Neutrophil (primary cell): ENCODE measurements at regions not wholly inside any gene's neighbourhood (a gene's known extent, or its start where the extent isn't known, plus 50 kb on each side); places are given as distances from the start of the nearest gene placed in this dataset.

Source experiments
- H3K27ac ChIP-seq: fragments of 200-600 bp; sonication (generic); 2 replicates; pipeline ENCODE4 v1.5.1; 2016; ENCODE audit warnings: mild to moderate bottlenecking, moderate library complexity
- H3K27me3 ChIP-seq: fragments of 200-600 bp; sonication (generic); 2 replicates; pipeline ENCODE4 v1.6.0; 2016; ENCODE audit warnings: mild to moderate bottlenecking
- H3K36me3 ChIP-seq: fragments of 200-600 bp; sonication (generic); 2 replicates; pipeline ENCODE4 v1.5.1; 2017
- H3K4me1 ChIP-seq, 2 experiments: fragments of 200-600 bp in 1 of 2; sonication (generic) in 1 of 2; 1 replicate in 1 of 2; 2 replicates in 1 of 2; pipeline versions ENCODE4 v1.5.1 to v1.6.1; 2013 to 2016; ENCODE audit warnings: low read depth in 1 of 2, low read length in 1 of 2, mild to moderate bottlenecking in 1 of 2, moderate library complexity in 1 of 2; ENCODE audit not compliant: control insufficient read depth in 1 of 2, insufficient read depth in 1 of 2
- H3K4me3 ChIP-seq, 2 experiments: fragments of 200-600 bp in 1 of 2; sonication (generic) in 1 of 2; 1 replicate in 1 of 2; 2 replicates in 1 of 2; pipeline ENCODE4 v1.5.1; 2013 to 2016; ENCODE audit warnings: low read depth in 1 of 2, low read length in 1 of 2, mild to moderate bottlenecking in 1 of 2, moderate library complexity in 1 of 2
- H3K9me3 ChIP-seq: fragments of 200-600 bp; sonication (generic); 2 replicates; pipeline ENCODE4 v1.5.1; 2016
- CTCF ChIP-seq: fragments of 200-600 bp; sonication (generic); IDR thresholded peaks from 2 replicates; pipeline ENCODE4 v1.5.1; 2016; ENCODE audit warnings: antibody characterized with exemption

GRCh38 chr21:25506261-25506660, 101.0 kb downstream of the MRPL39 start:
- Histone ChIP-seq H3K36me3 (no peaks in the 10 kb centered on the region), H3K9me3 (no peaks in the 10 kb centered on the region), H3K4me1 (no peaks in the 10 kb centered on the region), H3K27me3 (no peaks in the 10 kb centered on the region), H3K4me3 (no peak overlapping the region), H3K27ac (no peak overlapping the region)
- TF ChIP-seq CTCF = no peak

GRCh38 chr21:25503981-25504380, 103.3 kb downstream of the MRPL39 start:
- Histone ChIP-seq H3K4me1 (no peaks in the 10 kb centered on the region), H3K4me3 (no peak overlapping the region), H3K36me3 (no peaks in the 10 kb centered on the region), H3K27ac (no peak overlapping the region), H3K27me3 (no peaks in the 10 kb centered on the region), H3K9me3 (no peaks in the 10 kb centered on the region)
- no peak for TF ChIP-seq CTCF

GRCh38 chr21:25501996-25502665, 105.2 kb downstream of the MRPL39 start:
- Histone ChIP-seq H3K27me3 (no peaks in the 10 kb centered on the region), H3K36me3 (no peaks in the 10 kb centered on the region), H3K4me3 (no peak overlapping the region), H3K27ac (no peak overlapping the region), H3K9me3 (no peaks in the 10 kb centered on the region), H3K4me1 (no peaks in the 10 kb centered on the region)
- TF ChIP-seq CTCF = no peak

GRCh38 chr21:25501462-25501861, 105.8 kb downstream of the MRPL39 start:
- no peak overlapping the region for H3K4me3 ChIP-seq
- H3K27ac ChIP-seq = no peak overlapping the region
- no peak for TF ChIP-seq CTCF
- H3K4me1 ChIP-seq = no peaks in the 10 kb centered on the region
- no peaks in the 10 kb centered on the region for H3K36me3 ChIP-seq
- H3K27me3 ChIP-seq = no peaks in the 10 kb centered on the region
- H3K9me3 ChIP-seq = no peaks in the 10 kb centered on the region

GRCh38 chr21:25500598-25500997, 106.7 kb downstream of the MRPL39 start:
- Histone ChIP-seq H3K36me3 (no peaks in the 10 kb centered on the region), H3K9me3 (no peaks in the 10 kb centered on the region), H3K27ac (no peak overlapping the region), H3K4me3 (no peak overlapping the region), H3K4me1 (no peaks in the 10 kb centered on the region), H3K27me3 (no peaks in the 10 kb centered on the region)
- TF ChIP-seq CTCF = no peak
